HG02981 (cell line): ENCODE measurements at regions not wholly inside any gene's neighbourhood (a gene's known extent, or its start where the extent isn't known, plus 50 kb on each side); places are given as distances from the start of the nearest gene placed in this dataset.
"Not testable (repeated sequence)": the region's sequence is repeated elsewhere in the genome, so short reads cannot be mapped to it uniquely, and the experiment has no call there.

Experiments used
- ATAC-seq: cut with Tn5 transposase; IDR thresholded peaks from one replicate; pipeline ENCODE4 v1.9.1; 2021; ENCODE audit warnings: mild to moderate bottlenecking, moderate library complexity; ENCODE audit not compliant: unreplicated experiment

DNA sequence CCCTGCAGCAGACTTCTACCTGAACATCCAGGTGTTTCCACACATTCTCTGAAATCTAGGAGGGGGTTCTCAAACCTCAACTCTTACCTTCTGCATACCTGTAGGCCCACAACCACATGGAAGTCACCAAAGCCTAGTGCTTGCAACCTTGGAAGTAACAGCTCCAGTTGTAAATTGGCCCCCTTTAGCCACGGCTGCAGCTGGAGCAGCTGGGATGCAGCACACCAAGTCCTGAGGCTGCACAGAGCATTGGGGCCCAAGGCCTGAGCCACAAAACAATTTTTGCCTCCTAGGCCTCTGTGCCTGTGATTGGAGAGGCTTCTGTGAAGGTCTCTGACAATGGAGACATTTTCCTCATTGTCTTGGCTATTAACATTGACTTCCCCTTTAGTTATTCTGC, 772.4 kb upstream of the INTU start:
- ATAC-seq: no peak

GRCh38 chr4:126869967-126870366, 762.8 kb upstream of the INTU start:
- ATAC-seq: no peak

DNA sequence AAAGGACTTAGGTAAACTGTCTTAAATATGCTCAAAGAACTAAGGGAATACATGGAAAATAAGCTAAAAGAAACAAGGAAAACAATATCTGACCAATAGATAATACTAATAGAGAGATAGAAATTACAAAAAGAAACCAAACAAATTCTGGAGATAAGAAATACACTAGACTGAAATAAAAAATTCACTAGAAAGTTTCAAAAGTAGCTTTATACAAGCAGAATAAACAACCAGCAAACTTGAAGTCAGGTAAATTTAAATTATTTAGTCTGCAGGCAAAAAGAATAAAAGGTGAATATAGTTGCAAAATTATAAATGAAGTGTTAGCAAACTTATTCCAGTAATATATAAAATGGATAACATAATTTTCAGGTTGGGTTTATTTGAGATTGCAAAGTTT, 760.9 kb upstream of the INTU start:
- ATAC-seq: no peak

GRCh38 chr4:126874533-126874932, 758.2 kb upstream of the INTU start:
- no peak for ATAC-seq

- ATAC-seq: no peak
Observed at GRCh38 chr4:126888968-126889367, 743.8 kb upstream of the INTU start.

DNA sequence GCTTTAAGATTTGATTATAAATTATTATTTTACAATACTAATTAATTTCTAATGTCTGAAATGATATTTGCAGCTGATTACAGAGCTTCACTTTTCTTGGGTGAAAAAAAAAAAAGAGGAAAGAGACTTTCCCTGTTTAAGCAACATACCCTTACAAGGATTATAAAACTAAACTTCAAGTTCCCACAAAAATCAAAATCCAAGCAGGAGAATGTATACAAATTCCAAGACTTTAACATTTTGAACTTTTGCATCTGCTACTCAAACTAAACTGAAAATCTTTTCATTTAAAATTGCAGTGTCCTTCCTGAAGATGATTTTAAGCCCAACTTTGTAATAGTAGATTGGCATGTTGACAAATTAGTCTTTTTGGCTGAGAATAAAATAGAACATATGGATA, 742.4 kb upstream of the INTU start:
- ATAC-seq: no peak

- no peak for ATAC-seq
Observed at GRCh38 chr4:126890994-126891393, 741.8 kb upstream of the INTU start.

GRCh38 chr4:126894963-126895362, 737.8 kb upstream of the INTU start:
- no peak for ATAC-seq

- no peak for ATAC-seq
Observed at GRCh38 chr4:126895988-126896570, 736.7 kb upstream of the INTU start.

- ATAC-seq: no peak
Observed at GRCh38 chr4:126897038-126897437, 735.7 kb upstream of the INTU start.

GRCh38 chr4:126898815-126899214, 733.9 kb upstream of the INTU start:
- no peak for ATAC-seq

GRCh38 chr4:126899331-126899801, 733.4 kb upstream of the INTU start:
- ATAC-seq: no peak

DNA sequence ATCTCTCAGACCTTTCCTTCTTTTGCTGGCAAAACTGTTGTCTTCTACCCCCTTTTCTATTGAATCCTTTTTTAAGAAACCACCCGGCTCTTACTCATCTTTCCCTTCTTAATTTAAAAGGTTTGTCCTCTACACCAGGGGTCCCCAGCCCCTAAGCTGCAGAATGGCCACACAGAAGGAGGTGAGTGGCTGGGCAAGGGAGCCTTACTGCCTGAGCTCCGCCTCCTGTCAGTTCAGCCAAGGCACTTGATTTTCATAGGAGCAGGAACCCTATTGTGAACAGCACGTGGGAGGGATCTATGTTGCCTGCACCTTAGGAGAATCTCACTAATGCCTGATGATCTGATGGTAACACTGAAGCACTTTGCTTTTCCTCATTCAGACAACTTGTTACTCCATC, 726.3 kb upstream of the INTU start:
- ATAC-seq: no peak

GRCh38 chr4:126907389-126907788, 725.4 kb upstream of the INTU start:
- no peak for ATAC-seq

DNA sequence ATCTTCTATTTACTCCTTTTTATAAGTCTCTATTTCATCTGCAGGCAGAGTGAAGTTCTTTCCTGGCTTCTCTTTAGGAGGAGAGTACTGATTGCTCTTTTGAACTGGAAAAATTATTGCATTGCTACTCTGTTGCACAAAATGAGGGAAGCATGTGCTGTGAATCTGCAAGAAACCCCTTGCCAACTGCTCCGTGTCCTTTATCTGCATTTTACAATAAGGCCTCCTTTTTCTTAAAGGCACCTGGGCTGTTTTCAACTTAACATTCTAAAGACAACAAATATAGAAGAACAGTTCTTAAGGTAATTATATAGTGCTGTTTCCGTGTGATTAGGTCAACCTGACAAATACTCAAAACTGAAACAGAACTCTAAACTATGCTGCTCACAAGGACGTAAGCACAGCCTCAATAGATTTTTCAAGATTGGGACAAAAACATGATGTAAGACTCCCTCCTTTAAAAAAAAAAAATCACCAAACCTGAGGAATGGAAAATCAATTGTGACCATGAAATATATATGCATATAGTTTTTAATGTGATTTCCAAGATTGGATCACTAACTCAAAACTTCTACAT, 716.6 kb upstream of the INTU start:
- no peak for ATAC-seq

DNA sequence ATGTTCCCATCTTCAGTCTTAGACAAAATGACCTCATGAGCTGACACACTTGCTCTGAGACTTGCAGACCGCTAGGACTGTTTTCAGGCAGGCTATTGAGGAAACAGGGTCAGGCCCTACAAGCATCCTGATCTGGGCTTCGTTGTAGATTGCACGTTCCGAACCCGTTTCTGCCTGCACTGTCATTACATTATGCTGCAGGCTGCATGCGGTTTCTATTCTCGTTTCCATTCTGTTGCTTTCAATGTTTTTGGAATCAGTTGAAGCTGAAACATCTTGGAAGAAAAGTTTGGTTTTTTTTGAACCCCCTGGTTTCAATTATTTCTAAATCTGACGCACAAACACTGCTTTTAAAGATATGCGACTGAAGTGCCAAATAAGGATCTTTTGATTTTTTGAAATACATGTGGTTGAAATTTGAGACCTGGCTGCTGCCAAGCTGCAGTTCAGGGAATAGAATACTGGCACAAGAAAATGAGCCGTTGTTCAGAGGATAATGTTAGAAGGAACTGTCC, 716.1 kb upstream of the INTU start:
- ATAC-seq: no peak

- not testable (repeated sequence) for ATAC-seq
Observed at GRCh38 chr4:126922328-126922938, 710.3 kb upstream of the INTU start.

GRCh38 chr4:126924237-126924636, 708.5 kb upstream of the INTU start:
- ATAC-seq: no peak

DNA sequence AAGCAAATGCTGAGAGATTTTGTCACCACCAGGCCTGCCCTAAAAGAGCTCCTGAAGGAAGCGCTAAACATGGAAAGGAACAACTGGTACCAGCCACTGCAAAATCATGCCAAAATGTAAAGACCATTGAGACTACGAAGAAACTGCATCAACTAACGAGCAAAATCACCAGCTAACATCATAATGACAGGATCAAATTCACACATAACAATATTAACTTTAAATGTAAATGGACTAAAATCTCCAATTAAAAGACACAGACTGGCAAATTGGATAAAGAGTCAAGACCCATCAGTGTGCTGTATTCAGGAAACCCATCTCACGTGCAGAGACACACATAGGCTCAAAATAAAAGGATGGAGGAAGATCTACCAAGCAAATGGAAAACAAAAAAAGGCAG, 702.7 kb upstream of the INTU start:
- not testable (repeated sequence) for ATAC-seq

DNA sequence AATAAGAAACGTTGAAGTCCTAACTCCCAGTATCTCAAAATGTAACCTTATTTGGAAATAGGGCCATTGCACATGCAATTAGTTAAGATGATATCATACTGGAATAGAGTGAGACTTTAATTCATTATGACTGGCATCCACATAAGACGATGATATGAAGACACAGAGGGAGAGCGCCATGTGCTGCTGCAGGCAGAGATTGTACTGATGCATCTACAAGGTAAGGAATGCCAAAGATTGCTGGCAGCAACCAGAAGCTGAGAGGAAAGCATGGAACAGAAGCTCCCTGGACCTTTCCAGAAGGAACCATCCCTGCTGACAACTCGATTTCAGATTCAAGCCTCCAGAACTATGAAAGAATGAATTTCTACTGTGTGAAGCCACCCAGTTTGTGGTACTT, 697.0 kb upstream of the INTU start:
- no peak for ATAC-seq

DNA sequence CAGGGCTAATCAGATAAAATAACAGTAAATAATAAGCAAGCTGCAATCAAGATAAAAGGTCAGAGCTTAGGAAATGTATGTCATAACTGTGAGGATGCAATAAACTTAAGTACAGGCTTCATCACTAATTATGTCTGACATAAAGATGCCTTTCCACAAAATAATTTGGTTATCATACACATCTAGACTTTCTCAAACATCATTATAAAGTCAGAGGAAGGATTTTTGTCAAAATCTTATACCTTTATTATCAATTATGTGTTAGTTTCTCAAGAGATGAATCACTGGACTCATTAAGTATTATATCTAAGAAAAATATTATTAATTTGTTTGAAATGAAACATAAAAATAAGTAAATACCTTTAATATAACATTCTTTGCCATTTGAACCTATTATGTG, 695.4 kb upstream of the INTU start:
- ATAC-seq: no peak

GRCh38 chr4:126937846-126938422, 694.8 kb upstream of the INTU start:
- no peak for ATAC-seq
